ENCODE measurements at regions not wholly inside any gene's neighbourhood (a gene's known extent, or its start where the extent isn't known, plus 50 kb on each side); places are given as distances from the start of the nearest gene placed in this dataset.

DNA sequence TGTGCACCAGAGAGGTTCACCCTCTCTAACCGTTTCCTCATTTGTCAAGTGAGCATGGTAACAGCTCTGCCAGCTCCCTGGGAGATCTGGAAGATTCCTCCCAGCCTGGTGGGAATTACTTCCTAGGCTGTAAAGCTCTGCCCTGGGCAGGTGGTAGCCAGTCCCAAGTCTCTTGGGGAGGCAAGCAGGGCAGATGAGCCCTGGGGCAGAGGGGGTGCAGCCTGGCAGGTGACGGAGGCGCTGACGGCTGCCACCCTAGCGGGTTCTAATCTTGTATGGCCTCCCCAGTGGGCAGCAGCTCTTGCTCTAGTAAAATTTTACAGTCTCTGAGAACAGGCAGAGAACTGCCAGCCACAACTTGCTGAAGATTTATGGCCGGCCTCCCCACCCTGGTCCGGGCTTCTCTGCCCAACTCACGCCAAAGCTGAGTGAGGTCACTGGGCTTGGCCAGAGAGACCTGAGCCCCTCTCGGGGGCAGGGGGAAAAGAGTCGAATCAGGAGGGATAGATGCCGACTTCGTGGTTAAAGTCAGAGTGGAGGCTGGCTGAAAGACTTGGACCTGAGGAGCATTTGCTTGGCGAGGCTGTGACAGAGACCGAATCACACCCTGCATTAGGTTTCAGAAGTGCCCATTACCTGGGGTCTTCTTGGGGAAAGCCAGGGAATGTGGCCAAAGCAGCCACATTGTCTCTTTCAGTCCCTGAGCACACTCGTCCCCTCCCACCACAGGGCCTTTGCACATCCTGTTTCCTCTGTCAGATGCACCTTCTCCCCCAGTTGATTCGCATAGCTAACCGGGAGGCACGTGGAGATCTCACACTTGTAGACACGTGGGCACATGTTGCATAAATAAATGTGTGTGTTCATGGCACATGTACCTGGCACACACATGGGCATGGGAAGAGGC is 188.2 kb downstream of the MN1 start:
- no peaks in the 10 kb centered on the region for H3K9me3 Mint-ChIP-seq (ENCODE audit: low read depth)
- no peaks in the 10 kb centered on the region for H3K4me1 Mint-ChIP-seq (ENCODE audit: low read depth)
- DNase-seq (ENCODE audit: low spot score, unreplicated experiment) = no peak
- H3K4me3 Mint-ChIP-seq (ENCODE audit: low read depth) = no peak overlapping the region
- TF ChIP-seq, protein P1, sequence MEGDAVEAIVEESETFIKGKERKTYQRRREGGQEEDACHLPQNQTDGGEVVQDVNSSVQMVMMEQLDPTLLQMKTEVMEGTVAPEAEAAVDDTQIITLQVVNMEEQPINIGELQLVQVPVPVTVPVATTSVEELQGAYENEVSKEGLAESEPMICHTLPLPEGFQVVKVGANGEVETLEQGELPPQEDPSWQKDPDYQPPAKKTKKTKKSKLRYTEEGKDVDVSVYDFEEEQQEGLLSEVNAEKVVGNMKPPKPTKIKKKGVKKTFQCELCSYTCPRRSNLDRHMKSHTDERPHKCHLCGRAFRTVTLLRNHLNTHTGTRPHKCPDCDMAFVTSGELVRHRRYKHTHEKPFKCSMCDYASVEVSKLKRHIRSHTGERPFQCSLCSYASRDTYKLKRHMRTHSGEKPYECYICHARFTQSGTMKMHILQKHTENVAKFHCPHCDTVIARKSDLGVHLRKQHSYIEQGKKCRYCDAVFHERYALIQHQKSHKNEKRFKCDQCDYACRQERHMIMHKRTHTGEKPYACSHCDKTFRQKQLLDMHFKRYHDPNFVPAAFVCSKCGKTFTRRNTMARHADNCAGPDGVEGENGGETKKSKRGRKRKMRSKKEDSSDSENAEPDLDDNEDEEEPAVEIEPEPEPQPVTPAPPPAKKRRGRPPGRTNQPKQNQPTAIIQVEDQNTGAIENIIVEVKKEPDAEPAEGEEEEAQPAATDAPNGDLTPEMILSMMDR (IDR thresholded peaks at IDR 0.05; ENCODE audit: unreplicated experiment) = no peak
- no peak overlapping the region for H3K27ac Mint-ChIP-seq
- H3K27me3 Mint-ChIP-seq = peaks cover 22% of the 10 kb centered on the region
- no peaks in the 10 kb centered on the region for H3K36me3 Mint-ChIP-seq (ENCODE audit: insufficient read depth)

DNA sequence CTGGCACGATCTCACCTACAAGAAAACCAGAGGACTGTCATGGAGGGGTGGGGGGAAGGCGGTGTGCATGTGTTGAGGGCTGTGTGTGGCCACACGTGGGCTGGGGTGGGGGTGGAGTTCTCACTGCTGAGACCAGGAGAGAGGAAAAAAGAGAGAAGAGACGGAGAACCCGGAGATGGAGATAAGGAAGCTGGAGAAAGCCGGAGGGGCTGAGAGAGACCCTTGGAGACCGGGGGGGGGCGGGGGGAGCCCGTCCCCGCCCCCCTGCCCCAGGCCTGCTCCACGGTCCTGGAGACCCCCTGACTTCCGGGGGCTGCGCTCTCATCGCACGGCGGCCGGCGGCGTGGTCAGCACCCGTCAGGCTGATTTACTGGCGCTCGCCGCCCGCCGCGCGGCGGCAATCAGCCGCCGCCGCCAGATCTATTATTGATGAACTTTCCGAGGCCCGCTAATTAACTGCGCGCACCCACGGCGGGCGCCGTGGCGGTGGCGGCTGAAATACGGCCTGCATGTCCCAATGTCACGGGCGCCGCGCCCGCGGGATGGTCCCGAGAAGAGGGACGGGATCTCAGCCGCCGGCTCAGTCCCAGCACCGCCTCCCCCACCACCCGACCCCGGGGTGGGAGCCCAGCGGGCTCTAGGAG is 187.4 kb downstream of the MN1 start:
- H3K4me3 Mint-ChIP-seq (ENCODE audit: low read depth) = no peak overlapping the region
- no peak for DNase-seq (ENCODE audit: low spot score, unreplicated experiment)
- peaks cover 22% of the 10 kb centered on the region for H3K27me3 Mint-ChIP-seq

DNA sequence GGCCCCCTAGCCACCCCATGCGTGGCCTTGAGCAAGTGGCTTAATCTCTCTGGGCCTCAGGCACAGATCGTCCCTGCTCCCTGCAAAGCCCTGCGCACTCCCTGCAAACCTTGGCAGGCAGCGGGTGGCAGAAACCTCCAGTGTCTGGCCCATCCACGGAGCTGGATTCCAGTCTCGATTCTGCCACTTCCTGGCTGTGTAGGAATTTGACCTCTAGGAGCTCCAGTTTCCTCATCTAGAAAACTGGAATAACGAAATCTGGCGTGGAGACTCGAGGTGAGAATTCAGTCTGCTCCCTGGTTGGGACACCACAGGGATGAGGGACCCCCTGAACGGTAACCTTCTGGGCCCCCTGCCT is 186.9 kb downstream of the MN1 start:
- DNase-seq (ENCODE audit: low spot score, unreplicated experiment) = no peak
- Mint-ChIP-seq H3K4me3 (ENCODE audit: low read depth) (no peak overlapping the region), H3K9me3 (ENCODE audit: low read depth) (no peaks in the 10 kb centered on the region), H3K36me3 (ENCODE audit: insufficient read depth) (no peaks in the 10 kb centered on the region), H3K27ac (no peak overlapping the region), H3K4me1 (ENCODE audit: low read depth) (no peaks in the 10 kb centered on the region), H3K27me3 (peaks cover 27% of the 10 kb centered on the region)
- TF ChIP-seq, protein P1 (IDR thresholded peaks at IDR 0.05; ENCODE audit: unreplicated experiment) = no peak

More for the DNA sequence above, 187.4 kb downstream of the MN1 start:
- H3K9me3 Mint-ChIP-seq (ENCODE audit: low read depth) = no peaks in the 10 kb centered on the region
- no peaks in the 10 kb centered on the region for H3K4me1 Mint-ChIP-seq (ENCODE audit: low read depth)
- TF ChIP-seq, protein P1 (IDR thresholded peaks at IDR 0.05; ENCODE audit: unreplicated experiment) = no peak
- no peak overlapping the region for H3K27ac Mint-ChIP-seq
- H3K36me3 Mint-ChIP-seq (ENCODE audit: insufficient read depth) = no peaks in the 10 kb centered on the region

DNA sequence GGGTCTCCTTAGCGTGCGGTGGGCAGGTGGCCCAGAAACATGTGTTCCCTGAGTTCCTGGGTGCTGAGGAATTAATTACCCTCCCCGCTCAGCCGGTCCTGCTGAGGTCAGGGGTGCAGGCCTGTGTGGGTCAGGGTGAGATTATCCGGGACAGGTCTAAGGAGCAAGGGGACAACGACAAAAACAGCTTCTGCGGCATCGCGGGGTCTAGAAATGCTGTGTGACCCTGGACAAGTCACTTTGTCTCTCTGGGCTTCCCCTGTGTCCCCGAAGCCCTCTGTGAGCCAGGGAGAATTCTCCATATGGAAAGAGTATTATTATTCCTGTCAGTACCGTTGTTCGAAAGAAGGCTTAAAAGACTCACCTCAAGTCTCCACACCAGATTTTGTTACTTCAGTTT is 186.1 kb downstream of the MN1 start:
- H3K9me3 Mint-ChIP-seq (ENCODE audit: low read depth) = no peaks in the 10 kb centered on the region
- no peaks in the 10 kb centered on the region for H3K4me1 Mint-ChIP-seq (ENCODE audit: low read depth)
- DNase-seq (ENCODE audit: low spot score, unreplicated experiment) = no peak
- TF ChIP-seq, protein P1 (IDR thresholded peaks at IDR 0.05; ENCODE audit: unreplicated experiment) = no peak
- peaks cover 27% of the 10 kb centered on the region for H3K27me3 Mint-ChIP-seq
- H3K27ac Mint-ChIP-seq = no peak overlapping the region
- H3K36me3 Mint-ChIP-seq (ENCODE audit: insufficient read depth) = no peaks in the 10 kb centered on the region
- H3K4me3 Mint-ChIP-seq (ENCODE audit: low read depth) = no peak overlapping the region

GRCh38 chr22:27616033-27616432 is 185.5 kb downstream of the MN1 start:
- Mint-ChIP-seq H3K36me3 (ENCODE audit: insufficient read depth) (no peaks in the 10 kb centered on the region), H3K27ac (no peak overlapping the region), H3K4me1 (ENCODE audit: low read depth) (no peaks in the 10 kb centered on the region), H3K9me3 (ENCODE audit: low read depth) (no peaks in the 10 kb centered on the region), H3K4me3 (ENCODE audit: low read depth) (no peak overlapping the region), H3K27me3 (peaks cover 31% of the 10 kb centered on the region)
- no peak for DNase-seq (ENCODE audit: low spot score, unreplicated experiment)
- TF ChIP-seq, protein P1 (IDR thresholded peaks at IDR 0.05; ENCODE audit: unreplicated experiment) = no peak

Measured in progenitor cell of endocrine pancreas (in vitro differentiated cells).